ENCODE measurements at regions not wholly inside any gene's neighbourhood (a gene's known extent, or its start where the extent isn't known, plus 50 kb on each side); places are given as distances from the start of the nearest gene placed in this dataset.

- no peak for DNase-seq
- H3K4me3 ChIP-seq = no peak overlapping the region
- no peaks in the 10 kb centered on the region for H3K27me3 ChIP-seq
- TF ChIP-seq CTCF (IDR thresholded peaks at IDR 0.05) = no peak
- no peak for TF ChIP-seq POLR2A (IDR thresholded peaks at IDR 0.05)
- intact Hi-C loops (cut with DNase I; ENCODE audit: low total_unique reads) = no loop called here
- H3K36me3 ChIP-seq (ENCODE audit: low read depth, missing control alignments) = no peaks in the 10 kb centered on the region
- H3K9me3 ChIP-seq = no peaks in the 10 kb centered on the region
- 46 to 50% methylated on average over 1 of the region's 1 CpG for WGBS, 2 donors
- H3K27ac ChIP-seq = no peak overlapping the region
- peaks cover 12% of the 10 kb centered on the region for H3K4me1 ChIP-seq
Observed at GRCh38 chr18:46256078-46256477, 151.9 kb downstream of the HAUS1 start.

- no peaks in the 10 kb centered on the region for H3K9me3 ChIP-seq
- no peak for DNase-seq
- H3K27me3 ChIP-seq = no peaks in the 10 kb centered on the region
- H3K4me1 ChIP-seq = peaks cover 13% of the 10 kb centered on the region
- H3K36me3 ChIP-seq (ENCODE audit: low read depth, missing control alignments) = no peaks in the 10 kb centered on the region
- H3K27ac ChIP-seq = no peak overlapping the region
- intact Hi-C loops (cut with DNase I; ENCODE audit: low total_unique reads) = no loop called here
- TF ChIP-seq CTCF (IDR thresholded peaks at IDR 0.05) (no peak), POLR2A (IDR thresholded peaks at IDR 0.05) (no peak)
- WGBS, 2 donors = 56 to 66% methylated on average over 3 of the region's 3 CpGs
- H3K4me3 ChIP-seq = no peak overlapping the region
Observed at GRCh38 chr18:46257366-46257765, 153.2 kb downstream of the HAUS1 start.

GRCh38 chr18:46260016-46260878 lies 156.1 kb downstream of the HAUS1 start:
- intact Hi-C loops (cut with DNase I; ENCODE audit: low total_unique reads) = no loop called here
- no peak for DNase-seq
- no peaks in the 10 kb centered on the region for H3K9me3 ChIP-seq
- H3K4me3 ChIP-seq = no peak overlapping the region
- no peaks in the 10 kb centered on the region for H3K36me3 ChIP-seq (ENCODE audit: low read depth, missing control alignments)
- H3K4me1 ChIP-seq = peaks cover 13% of the 10 kb centered on the region
- TF ChIP-seq POLR2A (IDR thresholded peaks at IDR 0.05) (no peak), CTCF (IDR thresholded peaks at IDR 0.05) (no peak)
- no peaks in the 10 kb centered on the region for H3K27me3 ChIP-seq
- H3K27ac ChIP-seq = peak overlapping the region; percentile 19 to 54
- 70 to 73% methylated on average over 4 of the region's 4 CpGs for WGBS, 2 donors

- WGBS, 2 donors = 44 to 49% methylated on average over 3 of the region's 3 CpGs
- TF ChIP-seq CTCF (IDR thresholded peaks at IDR 0.05) (no peak), POLR2A (IDR thresholded peaks at IDR 0.05) (no peak)
- H3K27me3 ChIP-seq = no peaks in the 10 kb centered on the region
- no peaks in the 10 kb centered on the region for H3K9me3 ChIP-seq
- H3K4me1 ChIP-seq = peaks cover 17% of the 10 kb centered on the region
- no peaks in the 10 kb centered on the region for H3K36me3 ChIP-seq (ENCODE audit: low read depth, missing control alignments)
- peak overlapping the region; percentile 19 to 54 for H3K27ac ChIP-seq
- intact Hi-C loops (cut with DNase I; ENCODE audit: low total_unique reads) = no loop called here
- H3K4me3 ChIP-seq = no peak overlapping the region
- DNase-seq = no peak
Observed at GRCh38 chr18:46260879-46261143, 156.6 kb downstream of the HAUS1 start.

GRCh38 chr18:46261799-46262198 lies 157.6 kb downstream of the HAUS1 start:
- TF ChIP-seq POLR2A (IDR thresholded peaks at IDR 0.05) = no peak
- TF ChIP-seq CTCF (IDR thresholded peaks at IDR 0.05) = no peak
- peaks cover 17% of the 10 kb centered on the region for H3K4me1 ChIP-seq
- intact Hi-C loops (cut with DNase I; ENCODE audit: low total_unique reads) = no loop called here
- H3K27me3 ChIP-seq = no peaks in the 10 kb centered on the region
- DNase-seq = no peak
- no peaks in the 10 kb centered on the region for H3K9me3 ChIP-seq
- 66 to 73% methylated on average over 1 of the region's 1 CpG for WGBS, 2 donors
- H3K36me3 ChIP-seq (ENCODE audit: low read depth, missing control alignments) = no peaks in the 10 kb centered on the region
- no peak overlapping the region for H3K27ac ChIP-seq
- no peak overlapping the region for H3K4me3 ChIP-seq
